Dendritic cell treated with granulocyte-macrophage colony-stimulating factor and Interleukin-4, amounts not matched to agents 40 ng/mL and 50 ng/mL, for 4 days (primary cell): ENCODE measurements at regions not wholly inside any gene's neighbourhood (a gene's known extent, or its start where the extent isn't known, plus 50 kb on each side); places are given as distances from the start of the nearest gene placed in this dataset.

Source experiments
- H3K27ac Mint-ChIP-seq: one replicate; pipeline ENCODE4 v1.8.0; 2022; ENCODE audit warnings: mild to moderate bottlenecking, mixed read lengths
- H3K27me3 Mint-ChIP-seq: one replicate; pipeline ENCODE4 v1.8.0; 2022; ENCODE audit warnings: mild to moderate bottlenecking, mixed read lengths
- H3K36me3 Mint-ChIP-seq: one replicate; pipeline ENCODE4 v1.8.0; 2022; ENCODE audit warnings: low read depth, mixed read lengths
- H3K4me1 Mint-ChIP-seq: one replicate; pipeline ENCODE4 v1.8.0; 2022; ENCODE audit warnings: low read depth, mixed read lengths
- H3K4me3 Mint-ChIP-seq: one replicate; pipeline ENCODE4 v1.8.0; 2022; ENCODE audit warnings: mild to moderate bottlenecking, moderate library complexity, mixed read lengths
- H3K9me3 Mint-ChIP-seq: one replicate; pipeline ENCODE4 v1.8.0; 2022; ENCODE audit warnings: mixed read lengths
- intact Hi-C: fragments of 100-400 bp; cut with micrococcal nuclease; formaldehyde crosslinking; loops from one replicate; pipeline ENCODE4 v1.15.0; 2022

- H3K27ac Mint-ChIP-seq = no peak overlapping the region
- peaks cover 2% of the 10 kb centered on the region for H3K27me3 Mint-ChIP-seq
- intact Hi-C loops = no loop called here
- no peaks in the 10 kb centered on the region for H3K36me3 Mint-ChIP-seq
- no peaks in the 10 kb centered on the region for H3K4me1 Mint-ChIP-seq
- H3K4me3 Mint-ChIP-seq = no peak overlapping the region
- H3K9me3 Mint-ChIP-seq = no peaks in the 10 kb centered on the region
These were observed 155.4 kb upstream of the BMP2 start for GRCh38 chr20:6611911-6612605.

GRCh38 chr20:6606651-6607050, 160.8 kb upstream of the BMP2 start:
- H3K9me3 Mint-ChIP-seq = no peaks in the 10 kb centered on the region
- no peaks in the 10 kb centered on the region for H3K36me3 Mint-ChIP-seq
- no peaks in the 10 kb centered on the region for H3K4me1 Mint-ChIP-seq
- H3K4me3 Mint-ChIP-seq = no peak overlapping the region
- intact Hi-C loops = no loop called here
- H3K27me3 Mint-ChIP-seq = peaks cover 13% of the 10 kb centered on the region
- no peak overlapping the region for H3K27ac Mint-ChIP-seq

GRCh38 chr20:6605055-6605935, 162.2 kb upstream of the BMP2 start:
- no peak overlapping the region for H3K27ac Mint-ChIP-seq
- H3K4me1 Mint-ChIP-seq = no peaks in the 10 kb centered on the region
- peaks cover 13% of the 10 kb centered on the region for H3K27me3 Mint-ChIP-seq
- H3K4me3 Mint-ChIP-seq = no peak overlapping the region
- intact Hi-C loops = no loop called here
- H3K9me3 Mint-ChIP-seq = no peaks in the 10 kb centered on the region
- H3K36me3 Mint-ChIP-seq = no peaks in the 10 kb centered on the region

- H3K9me3 Mint-ChIP-seq = no peaks in the 10 kb centered on the region
These were observed 163.3 kb upstream of the BMP2 start for GRCh38 chr20:6604179-6604578.

GRCh38 chr20:6599876-6600735, 167.4 kb upstream of the BMP2 start:
- Mint-ChIP-seq H3K4me1 (no peaks in the 10 kb centered on the region), H3K4me3 (no peak overlapping the region), H3K27ac (no peak overlapping the region), H3K9me3 (no peaks in the 10 kb centered on the region), H3K36me3 (no peaks in the 10 kb centered on the region), H3K27me3 (peaks cover 10% of the 10 kb centered on the region)
- intact Hi-C loops = no loop called here

More at GRCh38 chr20:6604179-6604578, 163.3 kb upstream of the BMP2 start:
- H3K4me1 Mint-ChIP-seq = no peaks in the 10 kb centered on the region
- no peak overlapping the region for H3K27ac Mint-ChIP-seq
- intact Hi-C loops = no loop called here
- H3K36me3 Mint-ChIP-seq = no peaks in the 10 kb centered on the region
- H3K27me3 Mint-ChIP-seq = peaks cover 14% of the 10 kb centered on the region
- no peak overlapping the region for H3K4me3 Mint-ChIP-seq

- H3K4me3 Mint-ChIP-seq = no peak overlapping the region
- H3K9me3 Mint-ChIP-seq = no peaks in the 10 kb centered on the region
- peaks cover 5% of the 10 kb centered on the region for H3K27me3 Mint-ChIP-seq
- no peak overlapping the region for H3K27ac Mint-ChIP-seq
- no peaks in the 10 kb centered on the region for H3K36me3 Mint-ChIP-seq
- intact Hi-C loops = no loop called here
- no peaks in the 10 kb centered on the region for H3K4me1 Mint-ChIP-seq
These were observed 171.8 kb upstream of the BMP2 start for GRCh38 chr20:6595704-6596103.

GRCh38 chr20:6590891-6591637, 176.4 kb upstream of the BMP2 start:
- Mint-ChIP-seq H3K36me3 (no peaks in the 10 kb centered on the region), H3K4me3 (no peak overlapping the region), H3K27ac (no peak overlapping the region), H3K4me1 (no peaks in the 10 kb centered on the region), H3K9me3 (no peaks in the 10 kb centered on the region), H3K27me3 (peaks cover 10% of the 10 kb centered on the region)
- intact Hi-C loops = no loop called here

- intact Hi-C loops = no loop called here
- peaks cover 8% of the 10 kb centered on the region for H3K27me3 Mint-ChIP-seq
- no peaks in the 10 kb centered on the region for H3K36me3 Mint-ChIP-seq
- no peak overlapping the region for H3K27ac Mint-ChIP-seq
- H3K4me1 Mint-ChIP-seq = no peaks in the 10 kb centered on the region
- H3K4me3 Mint-ChIP-seq = no peak overlapping the region
- no peaks in the 10 kb centered on the region for H3K9me3 Mint-ChIP-seq
These were observed 179.2 kb upstream of the BMP2 start for GRCh38 chr20:6588296-6588695.

- Mint-ChIP-seq H3K9me3 (no peaks in the 10 kb centered on the region), H3K27ac (no peak overlapping the region), H3K4me1 (no peaks in the 10 kb centered on the region), H3K27me3 (peaks cover 6% of the 10 kb centered on the region), H3K36me3 (no peaks in the 10 kb centered on the region), H3K4me3 (no peak overlapping the region)
- intact Hi-C loops = no loop called here
These were observed 184.2 kb upstream of the BMP2 start for GRCh38 chr20:6583134-6583738.

- intact Hi-C loops = no loop called here
- no peak overlapping the region for H3K4me3 Mint-ChIP-seq
- H3K36me3 Mint-ChIP-seq = no peaks in the 10 kb centered on the region
- H3K27me3 Mint-ChIP-seq = peaks cover 4% of the 10 kb centered on the region
- no peaks in the 10 kb centered on the region for H3K4me1 Mint-ChIP-seq
- H3K9me3 Mint-ChIP-seq = no peaks in the 10 kb centered on the region
- H3K27ac Mint-ChIP-seq = no peak overlapping the region
These were observed 185.0 kb upstream of the BMP2 start for GRCh38 chr20:6582449-6582848.

- intact Hi-C loops = no loop called here
- no peaks in the 10 kb centered on the region for H3K36me3 Mint-ChIP-seq
These were observed 187.0 kb upstream of the BMP2 start for GRCh38 chr20:6580486-6580885.

GRCh38 chr20:6579824-6580223, 187.7 kb upstream of the BMP2 start:
- intact Hi-C loops = no loop called here

More at GRCh38 chr20:6580486-6580885, 187.0 kb upstream of the BMP2 start:
- no peak overlapping the region for H3K27ac Mint-ChIP-seq
- H3K4me1 Mint-ChIP-seq = no peaks in the 10 kb centered on the region
- H3K27me3 Mint-ChIP-seq = no peaks in the 10 kb centered on the region
- H3K4me3 Mint-ChIP-seq = no peak overlapping the region
- H3K9me3 Mint-ChIP-seq = no peaks in the 10 kb centered on the region

GRCh38 chr20:6579417-6579816, 188.1 kb upstream of the BMP2 start:
- Mint-ChIP-seq H3K27me3 (no peaks in the 10 kb centered on the region), H3K4me3 (no peak overlapping the region), H3K27ac (no peak overlapping the region), H3K9me3 (no peaks in the 10 kb centered on the region), H3K4me1 (no peaks in the 10 kb centered on the region), H3K36me3 (no peaks in the 10 kb centered on the region)
- intact Hi-C loops = no loop called here

More at GRCh38 chr20:6579824-6580223, 187.7 kb upstream of the BMP2 start:
- H3K9me3 Mint-ChIP-seq = no peaks in the 10 kb centered on the region
- H3K36me3 Mint-ChIP-seq = no peaks in the 10 kb centered on the region
- no peaks in the 10 kb centered on the region for H3K4me1 Mint-ChIP-seq
- H3K27me3 Mint-ChIP-seq = no peaks in the 10 kb centered on the region
- H3K4me3 Mint-ChIP-seq = no peak overlapping the region
- no peak overlapping the region for H3K27ac Mint-ChIP-seq
